Breast epithelium (tissue), 3 donors: ENCODE measurements at regions not wholly inside any gene's neighbourhood (a gene's known extent, or its start where the extent isn't known, plus 50 kb on each side); places are given as distances from the start of the nearest gene placed in this dataset.

ENCODE experiments used
- POLR2AphosphoS5 ChIP-seq, 3 donors: sonication (generic); formaldehyde crosslinking; IDR thresholded peaks; one replicate each; pipeline ENCODE4 v1.6.1; 2017; ENCODE audit warnings: antibody characterized with exemption in 3 of 3
- TF ChIP-seq, protein P1 (sequence below), 3 donors: fragments of 450-650 bp; IDR thresholded peaks; one replicate each; pipeline ENCODE4 v1.5.1; 2016 to 2017; ENCODE audit warnings: antibody characterized with exemption in 3 of 3, mild to moderate bottlenecking in 3 of 3, moderate library complexity in 3 of 3

DNA sequence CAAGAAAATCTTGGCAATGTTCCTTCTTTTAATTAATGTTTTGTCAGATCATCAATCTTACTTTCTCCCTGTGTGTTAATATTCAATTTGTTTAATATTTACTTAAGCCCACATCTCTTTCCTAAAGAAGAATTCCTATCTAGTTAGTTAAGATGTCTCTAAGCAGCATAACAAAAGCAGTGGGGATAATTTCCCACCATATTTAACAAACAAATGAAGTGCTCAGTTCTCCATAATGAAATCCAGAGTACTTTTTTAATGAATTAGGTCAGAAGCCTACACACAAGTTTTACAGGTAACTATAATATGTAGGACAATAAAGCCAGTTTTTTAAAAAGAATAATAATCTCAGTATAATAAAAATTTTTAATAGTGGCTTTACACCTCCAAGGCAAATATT is 1918.8 kb downstream of the EFNA5 start:
- TF ChIP-seq, protein P1, sequence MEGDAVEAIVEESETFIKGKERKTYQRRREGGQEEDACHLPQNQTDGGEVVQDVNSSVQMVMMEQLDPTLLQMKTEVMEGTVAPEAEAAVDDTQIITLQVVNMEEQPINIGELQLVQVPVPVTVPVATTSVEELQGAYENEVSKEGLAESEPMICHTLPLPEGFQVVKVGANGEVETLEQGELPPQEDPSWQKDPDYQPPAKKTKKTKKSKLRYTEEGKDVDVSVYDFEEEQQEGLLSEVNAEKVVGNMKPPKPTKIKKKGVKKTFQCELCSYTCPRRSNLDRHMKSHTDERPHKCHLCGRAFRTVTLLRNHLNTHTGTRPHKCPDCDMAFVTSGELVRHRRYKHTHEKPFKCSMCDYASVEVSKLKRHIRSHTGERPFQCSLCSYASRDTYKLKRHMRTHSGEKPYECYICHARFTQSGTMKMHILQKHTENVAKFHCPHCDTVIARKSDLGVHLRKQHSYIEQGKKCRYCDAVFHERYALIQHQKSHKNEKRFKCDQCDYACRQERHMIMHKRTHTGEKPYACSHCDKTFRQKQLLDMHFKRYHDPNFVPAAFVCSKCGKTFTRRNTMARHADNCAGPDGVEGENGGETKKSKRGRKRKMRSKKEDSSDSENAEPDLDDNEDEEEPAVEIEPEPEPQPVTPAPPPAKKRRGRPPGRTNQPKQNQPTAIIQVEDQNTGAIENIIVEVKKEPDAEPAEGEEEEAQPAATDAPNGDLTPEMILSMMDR (IDR thresholded peaks at IDR 0.05): no peak
- no peak for TF ChIP-seq POLR2AphosphoS5 (IDR thresholded peaks at IDR 0.05)
